ENCODE measurements at regions not wholly inside any gene's neighbourhood (a gene's known extent, or its start where the extent isn't known, plus 50 kb on each side); places are given as distances from the start of the nearest gene placed in this dataset.
"Not testable (repeated sequence)": the region's sequence is repeated elsewhere in the genome, so short reads cannot be mapped to it uniquely, and the experiment has no call there.

GRCh38 chr4:187672526-187672925, 323.0 kb upstream of the ZFP42 start:
- not testable (repeated sequence) for H3K79me2 ChIP-seq (ENCODE audit: insufficient read depth, low read length); H2AFZ ChIP-seq (ENCODE audit: low read depth, low read length, severe bottlenecking); H3K9me2 ChIP-seq (replicated peaks; ENCODE audit: insufficient read depth, low read length); H3K27me3 ChIP-seq (ENCODE audit: low read length); H3K9ac ChIP-seq (ENCODE audit: low read length); H4K20me1 ChIP-seq (ENCODE audit: low read depth, low read length); H3K27ac ChIP-seq (ENCODE audit: low read depth, low read length); H3K4me2 ChIP-seq (ENCODE audit: low read depth, low read length, poor library complexity, severe bottlenecking); H3K4me3 ChIP-seq (ENCODE audit: insufficient read depth, low read length, poor library complexity, severe bottlenecking); H3K9me3 ChIP-seq (ENCODE audit: insufficient read depth, low read length); H3K36me3 ChIP-seq (ENCODE audit: low read length); H3F3A ChIP-seq (ENCODE audit: insufficient read depth)

GRCh38 chr4:187679450-187679849, 316.1 kb upstream of the ZFP42 start:
- H3K79me2 ChIP-seq (ENCODE audit: insufficient read depth, low read length) = no peaks in the 10 kb centered on the region
- no peak overlapping the region for H3K27ac ChIP-seq (ENCODE audit: low read depth, low read length)
- H3K27me3 ChIP-seq (ENCODE audit: low read length) = no peaks in the 10 kb centered on the region
- no peaks in the 10 kb centered on the region for H3F3A ChIP-seq (ENCODE audit: insufficient read depth)
- no peak overlapping the region for H3K9ac ChIP-seq (ENCODE audit: low read length)
- H3K4me3 ChIP-seq (ENCODE audit: insufficient read depth, low read length, poor library complexity, severe bottlenecking) = no peak overlapping the region
- H3K4me2 ChIP-seq (ENCODE audit: low read depth, low read length, poor library complexity, severe bottlenecking) = no peak overlapping the region
- no peaks in the 10 kb centered on the region for H3K9me2 ChIP-seq (replicated peaks; ENCODE audit: insufficient read depth, low read length)
- no peak overlapping the region for H2AFZ ChIP-seq (ENCODE audit: low read depth, low read length, severe bottlenecking)
- H3K9me3 ChIP-seq (ENCODE audit: insufficient read depth, low read length) = no peaks in the 10 kb centered on the region; the same call in 1 of the 2 replicates
- no peaks in the 10 kb centered on the region for H3K36me3 ChIP-seq (ENCODE audit: low read length)
- no peaks in the 10 kb centered on the region for H4K20me1 ChIP-seq (ENCODE audit: low read depth, low read length)
- TF ChIP-seq CTCF (IDR thresholded peaks at IDR 0.05; ENCODE audit: insufficient read depth, low read length, poor library complexity, severe bottlenecking) (no peak), EZH2phosphoT487 (conservative IDR thresholded peaks at IDR 0.05; ENCODE audit: low read length) (no peak)

GRCh38 chr4:187685247-187685646, 310.3 kb upstream of the ZFP42 start:
- Histone ChIP-seq H3K4me3 (ENCODE audit: insufficient read depth, low read length, poor library complexity, severe bottlenecking) (no peak overlapping the region), H3K79me2 (ENCODE audit: insufficient read depth, low read length) (no peaks in the 10 kb centered on the region), H3K4me2 (ENCODE audit: low read depth, low read length, poor library complexity, severe bottlenecking) (no peak overlapping the region), H3K9me3 (ENCODE audit: insufficient read depth, low read length) (no peaks in the 10 kb centered on the region), H3K27me3 (ENCODE audit: low read length) (no peaks in the 10 kb centered on the region), H3K9me2 (replicated peaks; ENCODE audit: insufficient read depth, low read length) (no peaks in the 10 kb centered on the region), H2AFZ (ENCODE audit: low read depth, low read length, severe bottlenecking) (no peak overlapping the region), H3K27ac (ENCODE audit: low read depth, low read length) (no peak overlapping the region), H3K9ac (ENCODE audit: low read length) (no peak overlapping the region), H3F3A (ENCODE audit: insufficient read depth) (no peaks in the 10 kb centered on the region), H4K20me1 (ENCODE audit: low read depth, low read length) (no peaks in the 10 kb centered on the region), H3K36me3 (ENCODE audit: low read length) (no peaks in the 10 kb centered on the region)
- TF ChIP-seq CTCF (IDR thresholded peaks at IDR 0.05; ENCODE audit: insufficient read depth, low read length, poor library complexity, severe bottlenecking) = no peak

- Histone ChIP-seq H2AFZ (ENCODE audit: low read depth, low read length, severe bottlenecking) (no peak overlapping the region), H3K79me2 (ENCODE audit: insufficient read depth, low read length) (no peaks in the 10 kb centered on the region), H3K9me3 (ENCODE audit: insufficient read depth, low read length) (no peaks in the 10 kb centered on the region), H3K9me2 (replicated peaks; ENCODE audit: insufficient read depth, low read length) (no peaks in the 10 kb centered on the region), H3K9ac (ENCODE audit: low read length) (no peak overlapping the region), H3F3A (ENCODE audit: insufficient read depth) (no peaks in the 10 kb centered on the region), H3K27me3 (ENCODE audit: low read length) (no peaks in the 10 kb centered on the region), H4K20me1 (ENCODE audit: low read depth, low read length) (no peaks in the 10 kb centered on the region), H3K36me3 (ENCODE audit: low read length) (no peaks in the 10 kb centered on the region), H3K27ac (ENCODE audit: low read depth, low read length) (no peak overlapping the region), H3K4me3 (ENCODE audit: insufficient read depth, low read length, poor library complexity, severe bottlenecking) (no peak overlapping the region), H3K4me2 (ENCODE audit: low read depth, low read length, poor library complexity, severe bottlenecking) (no peak overlapping the region)
- TF ChIP-seq CTCF (IDR thresholded peaks at IDR 0.05; ENCODE audit: insufficient read depth, low read length, poor library complexity, severe bottlenecking) = no peak
- no peak for TF ChIP-seq EZH2phosphoT487 (conservative IDR thresholded peaks at IDR 0.05; ENCODE audit: low read length)
Observed at GRCh38 chr4:187687697-187688096, 307.9 kb upstream of the ZFP42 start.

All from SU-DHL-6 (cell line).